SK-N-SH (cell line): ENCODE measurements at regions not wholly inside any gene's neighbourhood (a gene's known extent, or its start where the extent isn't known, plus 50 kb on each side); places are given as distances from the start of the nearest gene placed in this dataset.

Experiments used
- CTCF ChIA-PET: fragments of 300-600, 350-600 bp; formaldehyde crosslinking; extraction: SDS; loops from one replicate; lab custom pipeline; 2021; lab: Yijun Ruan, JAX
- POLR2A ChIA-PET: fragments of 350-600 bp; sonication (Branson Sonifier 250); formaldehyde crosslinking; extraction: SDS; loops from one replicate; lab custom pipeline; 2020; ENCODE audit warnings: antibody characterized with exemption, inconsistent platforms; lab: Yijun Ruan, JAX
- DNase-seq: peaks from one replicate; pipeline ENCODE4 v3.0.0; 2012
- H2AFZ ChIP-seq: fragments of 200-600 bp; sonication (generic); 2 replicates; pipeline ENCODE4 v1.8.1; 2016; ENCODE audit warnings: antibody characterized with exemption, mild to moderate bottlenecking, low read depth
- H3F3A ChIP-seq: fragments of 200-600 bp; sonication (generic); replicated peaks from 2 replicates; pipeline ENCODE3; 2016; ENCODE audit warnings: antibody characterized with exemption, mild to moderate bottlenecking; ENCODE audit not compliant: insufficient read depth
- H3K27ac ChIP-seq, 2 experiments: fragments of 200-500 bp in 1 of 2; fragments of 200-600 bp in 1 of 2; sonication (Bioruptor generic) in 1 of 2; sonication (generic), shearing (Covaris generic) in 1 of 2; 2 replicates each; pipeline versions ENCODE4 v1.5.1 to v1.6.1; 2014 to 2016; ENCODE audit warnings: low read depth in 2 of 2, inconsistent platforms in 1 of 2, low read length in 1 of 2, mild to moderate bottlenecking in 1 of 2, mixed read lengths in 1 of 2
- H3K27me3 ChIP-seq: fragments of 200-600 bp; sonication (generic), shearing (Covaris generic); 2 replicates; pipeline ENCODE4 v1.6.1; 2016; ENCODE audit warnings: mixed run types; ENCODE audit not compliant: insufficient read depth
- H3K36me3 ChIP-seq, 2 experiments: fragments of 200-500 bp in 1 of 2; fragments of 200-600 bp in 1 of 2; sonication (Bioruptor generic) in 1 of 2; sonication (generic) in 1 of 2; replicated peaks in 1 of 2; 2 replicates each; pipeline versions ENCODE3 to v1.5.1; 2014 to 2016; ENCODE audit warnings: low read length in 1 of 2, mild to moderate bottlenecking in 1 of 2; ENCODE audit not compliant: insufficient read depth in 2 of 2, control insufficient read depth in 1 of 2
- H3K4me1 ChIP-seq, 2 experiments: fragments of 200-500 bp in 1 of 2; fragments of 200-600 bp in 1 of 2; sonication (Bioruptor generic) in 1 of 2; sonication (generic), shearing (Covaris generic) in 1 of 2; 2 replicates each; pipeline versions ENCODE4 v1.5.1 to v1.6.1; 2014 to 2016; ENCODE audit warnings: low read depth in 1 of 2, low read length in 1 of 2, mixed run types in 1 of 2; ENCODE audit not compliant: insufficient read depth in 2 of 2, control insufficient read depth in 1 of 2
- H3K4me2 ChIP-seq: fragments of 200-600 bp; sonication (generic), shearing (Covaris generic); 2 replicates; pipeline ENCODE4 v1.6.1; 2017; ENCODE audit warnings: mixed run types
- H3K4me3 ChIP-seq, 2 experiments: fragments of 200-500 bp in 1 of 2; fragments of 200-600 bp in 1 of 2; sonication (Bioruptor generic) in 1 of 2; sonication (generic), shearing (Covaris generic) in 1 of 2; 2 replicates each; pipeline versions ENCODE4 v1.5.1 to v1.8.1; 2014 to 2016; ENCODE audit warnings: low read depth in 2 of 2, inconsistent platforms in 1 of 2, low read length in 1 of 2, mild to moderate bottlenecking in 1 of 2, mixed read lengths in 1 of 2, moderate library complexity in 1 of 2
- H3K79me2 ChIP-seq: fragments of 200-600 bp; sonication (generic); 2 replicates; pipeline ENCODE4 v1.8.1; 2017; ENCODE audit warnings: mild to moderate bottlenecking; ENCODE audit not compliant: insufficient read depth
- H3K9ac ChIP-seq: fragments of 200-600 bp; sonication (generic); 2 replicates; pipeline ENCODE4 v1.6.1; 2017; ENCODE audit warnings: mixed run types
- H3K9me2 ChIP-seq: fragments of 200-600 bp; sonication (generic); 2 replicates; pipeline ENCODE4 v1.6.1; 2017; ENCODE audit warnings: mixed run types
- H3K9me3 ChIP-seq: fragments of 200-600 bp; sonication (generic); 2 replicates; pipeline ENCODE4 v1.6.1; 2017; ENCODE audit warnings: mixed run types, mild to moderate bottlenecking, moderate library complexity
- H4K20me1 ChIP-seq: fragments of 200-600 bp; sonication (generic); 2 replicates; pipeline ENCODE4 v1.6.1; 2017; ENCODE audit warnings: mild to moderate bottlenecking, mixed run types; ENCODE audit not compliant: insufficient read depth
- FOSL2 ChIP-seq: IDR thresholded peaks from 2 replicates; pipeline ENCODE4 v1.4.0; 2012; ENCODE audit warnings: low read depth, mild to moderate bottlenecking, moderate library complexity, borderline replicate concordance
- FOXM1 ChIP-seq: IDR thresholded peaks from 2 replicates; pipeline ENCODE4 v1.4.0; 2012; ENCODE audit warnings: low read depth, mild to moderate bottlenecking
- JUND ChIP-seq: IDR thresholded peaks from 2 replicates; pipeline ENCODE4 v1.4.0; 2012
- MAX ChIP-seq: IDR thresholded peaks from 2 replicates; pipeline ENCODE4 v1.4.0; 2012; ENCODE audit warnings: low read depth
- MEF2A ChIP-seq: IDR thresholded peaks from 2 replicates; pipeline ENCODE4 v1.4.0; 2012; ENCODE audit warnings: low read depth, borderline replicate concordance
- MXI1 ChIP-seq: IDR thresholded peaks from 2 replicates; pipeline ENCODE4 v1.6.1; 2012; ENCODE audit warnings: mild to moderate bottlenecking, low read depth, low read length, improper control_type of control experiment
- NFIC ChIP-seq: IDR thresholded peaks from 2 replicates; pipeline ENCODE4 v1.4.0; 2012; ENCODE audit warnings: borderline replicate concordance
- RXRA ChIP-seq: IDR thresholded peaks from 2 replicates; pipeline ENCODE4 v1.4.0; 2012; ENCODE audit warnings: low read depth, mild to moderate bottlenecking, borderline replicate concordance
- SIN3A ChIP-seq: IDR thresholded peaks from 2 replicates; pipeline ENCODE4 v1.6.1; 2012; ENCODE audit warnings: low read depth, mild to moderate bottlenecking, low read length, moderate library complexity, borderline replicate concordance
- SMC3 ChIP-seq: IDR thresholded peaks from 2 replicates; pipeline ENCODE4 v1.6.1; 2012; ENCODE audit warnings: low read depth, low read length, improper control_type of control experiment
- TAF1 ChIP-seq: IDR thresholded peaks from 2 replicates; pipeline ENCODE4 v1.6.1; 2012; ENCODE audit warnings: low read depth, mild to moderate bottlenecking, low read length, moderate library complexity, borderline replicate concordance
- YY1 ChIP-seq: IDR thresholded peaks from 2 replicates; pipeline ENCODE4 v1.4.0; 2012; ENCODE audit warnings: low read depth, mild to moderate bottlenecking
- WGBS: methylation state at CpG from one replicate; pipeline ENCODE4 v1.1.6; 2017; ENCODE audit warnings: low lambda C conversion rate; 5-methylcytosine and 5-hydroxymethylcytosine counted together
- TF ChIP-seq, protein P1 (sequence below): fragments of 150-350 bp; IDR thresholded peaks from 2 replicates; pipeline ENCODE4 v1.6.1; 2017; ENCODE audit warnings: antibody characterized with exemption, low read length, low read depth, borderline replicate concordance
- TF ChIP-seq, protein P2 (sequence below): IDR thresholded peaks from 2 replicates; pipeline ENCODE4 v1.6.1; 2012; ENCODE audit warnings: mild to moderate bottlenecking, low read depth, low read length, moderate library complexity

DNA sequence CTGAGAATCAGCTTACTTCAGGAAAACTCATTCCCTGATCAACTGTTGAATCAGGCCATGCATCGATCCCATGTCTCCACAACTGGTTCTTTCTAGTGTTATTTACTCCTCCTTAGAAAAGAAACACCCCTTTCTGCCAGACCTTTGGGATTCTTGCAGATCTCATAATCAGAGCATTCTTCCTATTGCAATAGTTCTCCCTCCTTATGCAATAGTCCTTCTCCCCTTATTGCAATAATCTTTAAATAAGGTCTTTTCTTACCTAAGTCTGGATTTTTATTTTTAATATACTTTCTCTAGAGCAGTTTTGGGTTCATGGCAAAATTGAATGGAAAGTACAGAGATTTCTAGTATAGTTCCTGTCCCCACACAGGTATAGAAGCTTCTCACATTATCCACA, 141.9 kb upstream of the SGO1 start:
- ChIA-PET POLR2A (no interaction called here), CTCF (no interaction called here)
- no peaks in the 10 kb centered on the region for H3K36me3 ChIP-seq
- H3K27me3 ChIP-seq, result no peaks in the 10 kb centered on the region
- H3K79me2 ChIP-seq, result no peaks in the 10 kb centered on the region
- no peaks in the 10 kb centered on the region for H3K9me3 ChIP-seq
- no peaks in the 10 kb centered on the region for H4K20me1 ChIP-seq
- no peak for DNase-seq
- H3K9ac ChIP-seq, result no peak overlapping the region
- no peaks in the 10 kb centered on the region for H3F3A ChIP-seq
- TF ChIP-seq FOSL2 (no peak), NFIC (no peak), RXRA (no peak)
- H3K27ac ChIP-seq, result no peak overlapping the region
- no peaks in the 10 kb centered on the region for H3K9me2 ChIP-seq
- 24% methylated on average over 1 of the region's 1 CpG for WGBS
- H3K4me3 ChIP-seq, result no peak overlapping the region
- no peak overlapping the region for H3K4me2 ChIP-seq
- H2AFZ ChIP-seq, result no peak overlapping the region
- H3K4me1 ChIP-seq, result no peaks in the 10 kb centered on the region

DNA sequence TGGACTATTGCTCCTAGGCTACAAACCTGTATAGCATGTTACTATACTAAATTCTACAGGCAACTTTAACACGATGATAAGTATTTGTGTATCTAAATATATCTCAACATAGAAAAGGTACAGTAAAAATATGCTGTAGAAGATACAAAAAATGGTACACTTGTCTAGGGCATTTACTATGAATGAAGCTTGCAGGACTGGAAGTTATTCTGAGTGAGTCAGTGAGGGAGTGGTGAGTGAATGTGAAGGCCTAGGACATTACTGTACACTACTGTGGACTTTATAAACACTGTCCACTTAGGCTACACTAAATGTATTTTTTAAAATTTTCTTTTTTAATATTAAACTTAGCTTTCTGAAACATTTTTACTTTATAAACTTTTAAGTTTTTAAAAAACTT, 140.5 kb upstream of the SGO1 start:
- Histone ChIP-seq H3K4me1 (no peaks in the 10 kb centered on the region), H2AFZ (no peak overlapping the region), H3F3A (no peaks in the 10 kb centered on the region), H3K9me3 (no peaks in the 10 kb centered on the region), H3K27me3 (no peaks in the 10 kb centered on the region), H3K4me3 (no peak overlapping the region), H3K9me2 (no peaks in the 10 kb centered on the region), H3K36me3 (no peaks in the 10 kb centered on the region), H3K79me2 (no peaks in the 10 kb centered on the region), H3K9ac (no peak overlapping the region), H3K4me2 (no peak overlapping the region), H3K27ac (no peak overlapping the region), H4K20me1 (no peaks in the 10 kb centered on the region)
- DNase-seq, result no peak
- 39% methylated on average over 1 of the region's 1 CpG for WGBS
- ChIA-PET CTCF (interaction anchor here (1.2 to 1.6 kb wide), 2 partner anchors 13 to 17 kb away, joined by 4 read pairs; no protein-coding TSS in a partner anchor), POLR2A (no interaction called here)
- TF ChIP-seq, protein P1, sequence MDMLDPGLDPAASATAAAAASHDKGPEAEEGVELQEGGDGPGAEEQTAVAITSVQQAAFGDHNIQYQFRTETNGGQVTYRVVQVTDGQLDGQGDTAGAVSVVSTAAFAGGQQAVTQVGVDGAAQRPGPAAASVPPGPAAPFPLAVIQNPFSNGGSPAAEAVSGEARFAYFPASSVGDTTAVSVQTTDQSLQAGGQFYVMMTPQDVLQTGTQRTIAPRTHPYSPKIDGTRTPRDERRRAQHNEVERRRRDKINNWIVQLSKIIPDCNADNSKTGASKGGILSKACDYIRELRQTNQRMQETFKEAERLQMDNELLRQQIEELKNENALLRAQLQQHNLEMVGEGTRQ, result no peak
- TF ChIP-seq MXI1 (no peak), JUND (no peak), FOXM1 (no peak)

DNA sequence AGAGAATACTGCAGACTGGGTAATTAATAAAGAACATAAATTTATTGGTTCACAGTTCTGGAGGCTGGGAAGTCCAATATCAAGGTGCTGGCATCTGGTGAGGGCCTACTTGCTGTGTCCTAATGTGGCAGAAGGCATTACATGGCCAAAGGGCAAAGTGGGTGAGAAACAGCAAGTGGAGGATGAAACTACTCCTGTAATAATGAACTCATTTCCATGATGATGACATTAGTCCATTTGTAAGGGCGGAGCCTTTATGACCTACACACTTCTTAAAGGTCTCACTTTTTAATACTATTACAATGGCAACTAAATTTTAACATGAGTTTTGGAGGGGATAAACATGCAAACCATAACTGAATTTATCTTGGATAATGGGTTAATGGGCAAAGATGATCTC, 139.6 kb upstream of the SGO1 start:
- Histone ChIP-seq H3K9me2 (no peaks in the 10 kb centered on the region), H3K9ac (no peak overlapping the region), H3K27ac (no peak overlapping the region), H4K20me1 (no peaks in the 10 kb centered on the region), H3K4me2 (no peak overlapping the region), H3K4me3 (no peak overlapping the region), H3K79me2 (no peaks in the 10 kb centered on the region), H3K27me3 (no peaks in the 10 kb centered on the region), H3K9me3 (no peaks in the 10 kb centered on the region), H2AFZ (no peak overlapping the region), H3K36me3 (no peaks in the 10 kb centered on the region), H3K4me1 (no peaks in the 10 kb centered on the region), H3F3A (no peaks in the 10 kb centered on the region)
- POLR2A ChIA-PET, result no interaction called here
- CTCF ChIA-PET, result no interaction called here
- TF ChIP-seq YY1 (no peak), MAX (no peak), SIN3A (no peak), JUND (no peak), SMC3 (no peak), MEF2A (no peak), TAF1 (no peak)
- TF ChIP-seq, protein P2, sequence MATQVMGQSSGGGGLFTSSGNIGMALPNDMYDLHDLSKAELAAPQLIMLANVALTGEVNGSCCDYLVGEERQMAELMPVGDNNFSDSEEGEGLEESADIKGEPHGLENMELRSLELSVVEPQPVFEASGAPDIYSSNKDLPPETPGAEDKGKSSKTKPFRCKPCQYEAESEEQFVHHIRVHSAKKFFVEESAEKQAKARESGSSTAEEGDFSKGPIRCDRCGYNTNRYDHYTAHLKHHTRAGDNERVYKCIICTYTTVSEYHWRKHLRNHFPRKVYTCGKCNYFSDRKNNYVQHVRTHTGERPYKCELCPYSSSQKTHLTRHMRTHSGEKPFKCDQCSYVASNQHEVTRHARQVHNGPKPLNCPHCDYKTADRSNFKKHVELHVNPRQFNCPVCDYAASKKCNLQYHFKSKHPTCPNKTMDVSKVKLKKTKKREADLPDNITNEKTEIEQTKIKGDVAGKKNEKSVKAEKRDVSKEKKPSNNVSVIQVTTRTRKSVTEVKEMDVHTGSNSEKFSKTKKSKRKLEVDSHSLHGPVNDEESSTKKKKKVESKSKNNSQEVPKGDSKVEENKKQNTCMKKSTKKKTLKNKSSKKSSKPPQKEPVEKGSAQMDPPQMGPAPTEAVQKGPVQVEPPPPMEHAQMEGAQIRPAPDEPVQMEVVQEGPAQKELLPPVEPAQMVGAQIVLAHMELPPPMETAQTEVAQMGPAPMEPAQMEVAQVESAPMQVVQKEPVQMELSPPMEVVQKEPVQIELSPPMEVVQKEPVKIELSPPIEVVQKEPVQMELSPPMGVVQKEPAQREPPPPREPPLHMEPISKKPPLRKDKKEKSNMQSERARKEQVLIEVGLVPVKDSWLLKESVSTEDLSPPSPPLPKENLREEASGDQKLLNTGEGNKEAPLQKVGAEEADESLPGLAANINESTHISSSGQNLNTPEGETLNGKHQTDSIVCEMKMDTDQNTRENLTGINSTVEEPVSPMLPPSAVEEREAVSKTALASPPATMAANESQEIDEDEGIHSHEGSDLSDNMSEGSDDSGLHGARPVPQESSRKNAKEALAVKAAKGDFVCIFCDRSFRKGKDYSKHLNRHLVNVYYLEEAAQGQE, result no peak
- 25% methylated on average over 1 of the region's 1 CpG for WGBS
- no peak for DNase-seq
